ENCODE measurements at regions not wholly inside any gene's neighbourhood (a gene's known extent, or its start where the extent isn't known, plus 50 kb on each side); places are given as distances from the start of the nearest gene placed in this dataset.

DNA sequence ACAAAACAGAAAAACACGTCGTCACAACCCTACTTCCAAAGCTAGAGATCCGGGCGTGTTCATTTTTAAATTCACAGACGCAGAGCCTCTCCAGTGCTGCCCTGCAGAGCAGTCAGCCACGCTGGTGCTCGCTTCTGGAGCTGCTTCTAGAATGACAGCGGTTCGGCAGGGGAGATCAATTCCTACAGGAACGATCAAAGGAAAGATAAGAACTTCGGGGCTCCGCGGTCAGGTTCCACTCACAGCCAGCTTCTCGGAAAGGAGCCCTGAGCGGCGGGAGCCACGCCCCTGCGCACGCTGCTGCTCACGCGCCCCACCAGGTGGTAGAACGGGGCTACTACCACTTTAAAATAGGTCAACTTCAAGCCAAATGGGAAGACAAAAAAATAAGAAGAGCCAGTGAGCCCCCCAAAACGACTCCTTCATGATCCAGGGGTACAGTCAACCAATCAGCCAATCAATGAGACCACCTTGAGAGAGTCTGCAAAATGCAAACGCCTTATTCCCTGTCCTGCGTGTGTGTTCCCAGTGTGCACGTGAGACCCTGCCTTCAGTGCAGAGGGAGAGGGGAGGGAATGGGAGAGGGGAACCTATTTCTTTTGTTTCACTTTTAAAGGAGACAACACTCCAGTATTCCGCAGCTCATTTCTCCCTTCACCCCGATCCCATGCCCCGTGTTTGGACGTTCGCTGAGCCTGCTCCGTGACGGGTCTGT, 209.7 kb downstream of the RBFOX3 start:
- Histone ChIP-seq H3K4me1 (ENCODE audit: insufficient read depth, low read length) (no peaks in the 10 kb centered on the region), H2AFZ (ENCODE audit: low read depth, low read length) (no peak overlapping the region), H3K4me3 (ENCODE audit: low read length) (no peak overlapping the region), H3K27me3 (ENCODE audit: insufficient read depth, low read length) (peaks cover 20% of the 10 kb centered on the region), H3K9me3 (ENCODE audit: low read length) (no peaks in the 10 kb centered on the region), H3K36me3 (ENCODE audit: insufficient read depth, low read length) (no peaks in the 10 kb centered on the region)

DNA sequence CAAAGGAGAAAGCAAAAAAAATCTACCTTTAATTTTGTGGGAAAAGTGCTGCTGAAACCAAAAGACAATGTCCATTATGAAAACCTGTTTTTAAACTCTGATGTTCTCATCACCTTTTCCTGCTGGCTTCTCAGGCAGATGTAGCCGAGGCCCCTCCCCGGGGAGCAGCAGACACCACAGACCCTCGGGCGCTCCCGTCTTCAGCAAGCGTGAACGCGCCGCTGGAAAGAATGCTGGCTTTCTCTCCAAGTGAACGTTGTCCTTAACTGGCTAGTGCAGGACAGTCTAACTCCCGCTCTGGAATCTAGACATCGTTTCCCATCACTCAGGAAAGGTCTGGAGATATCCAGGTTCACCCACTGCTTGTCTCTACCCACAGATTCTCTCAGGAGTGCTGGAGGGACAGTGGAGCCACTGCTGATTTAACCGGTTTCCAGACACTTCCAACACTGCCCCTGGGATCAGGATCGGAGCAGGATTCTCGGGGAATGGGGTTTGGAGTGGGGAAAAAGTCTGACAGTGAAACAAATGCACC, 211.2 kb downstream of the RBFOX3 start:
- Histone ChIP-seq H3K9me3 (ENCODE audit: low read length) (no peaks in the 10 kb centered on the region), H3K36me3 (ENCODE audit: insufficient read depth, low read length) (no peaks in the 10 kb centered on the region), H3K4me1 (ENCODE audit: insufficient read depth, low read length) (no peaks in the 10 kb centered on the region), H2AFZ (ENCODE audit: low read depth, low read length) (no peak overlapping the region), H3K4me3 (ENCODE audit: low read length) (no peak overlapping the region), H3K27me3 (ENCODE audit: insufficient read depth, low read length) (peaks cover 20% of the 10 kb centered on the region)

DNA sequence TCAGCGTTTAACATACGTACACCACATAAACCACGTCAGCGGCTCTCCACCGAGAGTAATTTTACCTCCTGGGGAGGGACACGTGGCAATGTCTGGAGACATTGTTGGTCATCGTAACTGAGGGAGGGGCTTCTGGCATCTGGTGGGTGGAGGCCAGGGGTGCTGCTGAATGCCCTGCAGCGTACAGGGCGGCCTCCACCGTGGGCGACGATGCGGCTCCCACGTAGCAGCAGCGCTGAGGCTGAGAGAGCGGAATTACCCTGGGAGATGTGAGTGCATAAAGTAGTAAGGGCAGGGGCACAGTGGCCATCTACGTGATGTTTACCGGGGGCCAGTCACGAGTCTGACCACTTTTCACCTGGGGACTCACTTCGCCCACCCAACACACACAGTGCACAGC, 212.4 kb downstream of the RBFOX3 start:
- Histone ChIP-seq H3K36me3 (ENCODE audit: insufficient read depth, low read length) (no peaks in the 10 kb centered on the region), H3K9me3 (ENCODE audit: low read length) (no peaks in the 10 kb centered on the region), H3K4me1 (ENCODE audit: insufficient read depth, low read length) (no peaks in the 10 kb centered on the region), H2AFZ (ENCODE audit: low read depth, low read length) (no peak overlapping the region), H3K27me3 (ENCODE audit: insufficient read depth, low read length) (peaks cover 20% of the 10 kb centered on the region), H3K4me3 (ENCODE audit: low read length) (no peak overlapping the region)

DNA sequence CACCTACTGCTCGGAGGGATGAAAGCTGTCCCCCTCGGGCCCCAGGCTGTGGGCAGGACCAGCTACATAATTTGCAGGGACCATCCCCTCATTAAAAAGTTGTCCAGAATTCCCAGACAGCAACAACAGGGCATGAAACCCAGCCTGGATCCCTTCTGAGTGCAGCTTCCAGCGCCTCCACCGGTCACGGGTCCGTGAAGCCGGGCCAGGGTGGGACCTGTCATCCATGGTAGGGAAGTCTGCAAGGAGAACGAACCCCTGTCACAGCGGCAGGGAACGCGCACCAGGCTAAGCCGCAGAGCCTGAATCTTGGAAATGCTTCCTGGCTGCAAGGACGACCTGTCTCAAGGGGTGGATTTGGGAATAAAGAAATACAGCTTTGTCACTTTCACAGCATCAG, 214.2 kb downstream of the RBFOX3 start:
- Histone ChIP-seq H3K9me3 (ENCODE audit: low read length) (no peaks in the 10 kb centered on the region), H3K4me3 (ENCODE audit: low read length) (no peak overlapping the region), H2AFZ (ENCODE audit: low read depth, low read length) (no peak overlapping the region), H3K4me1 (ENCODE audit: insufficient read depth, low read length) (no peaks in the 10 kb centered on the region), H3K27me3 (ENCODE audit: insufficient read depth, low read length) (peaks cover 20% of the 10 kb centered on the region), H3K36me3 (ENCODE audit: insufficient read depth, low read length) (no peaks in the 10 kb centered on the region)

DNA sequence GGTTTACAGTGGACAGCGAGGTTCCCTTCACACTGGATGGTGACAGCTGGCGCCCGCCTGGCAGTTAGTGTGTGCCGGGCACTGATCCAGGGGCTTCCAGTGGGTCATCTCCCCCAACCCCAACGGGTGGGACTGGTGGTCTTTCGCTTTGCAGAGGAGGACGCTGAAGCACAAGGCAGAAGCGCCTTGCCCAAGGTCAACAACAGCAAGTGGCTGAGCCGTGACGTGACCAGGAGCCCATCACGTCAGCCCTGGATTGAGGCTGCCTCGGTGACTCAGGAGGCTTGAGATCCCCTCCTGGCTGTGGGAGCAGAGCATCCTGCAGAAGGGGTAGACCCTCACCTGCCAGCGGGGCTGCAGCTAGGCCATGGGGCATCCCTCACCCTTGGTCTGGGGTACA, 215.3 kb downstream of the RBFOX3 start:
- H3K36me3 ChIP-seq (ENCODE audit: insufficient read depth, low read length): no peaks in the 10 kb centered on the region
- H3K27me3 ChIP-seq (ENCODE audit: insufficient read depth, low read length): peaks cover 17% of the 10 kb centered on the region
- no peaks in the 10 kb centered on the region for H3K9me3 ChIP-seq (ENCODE audit: low read length)
- H3K4me3 ChIP-seq (ENCODE audit: low read length): no peak overlapping the region
- H2AFZ ChIP-seq (ENCODE audit: low read depth, low read length): no peak overlapping the region
- no peaks in the 10 kb centered on the region for H3K4me1 ChIP-seq (ENCODE audit: insufficient read depth, low read length)

DNA sequence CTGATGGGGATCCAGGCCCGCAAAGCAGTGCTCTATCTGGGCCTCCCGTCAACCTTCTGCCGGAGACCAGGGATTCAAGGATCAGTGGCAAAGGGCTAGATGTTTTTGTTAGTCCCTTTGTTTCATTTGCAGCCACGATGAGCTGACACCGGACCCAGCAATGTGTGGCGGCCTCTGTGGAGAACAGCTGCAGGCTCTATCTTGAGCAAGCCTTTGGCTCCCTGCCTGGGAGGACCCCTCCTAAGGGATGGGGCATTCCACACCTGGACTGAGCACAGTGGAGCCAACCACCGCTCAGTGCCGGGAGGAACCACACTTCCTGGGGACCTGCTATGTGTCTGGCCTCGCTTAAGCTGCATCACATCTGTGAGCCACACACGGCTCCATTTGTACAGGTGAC, 215.8 kb downstream of the RBFOX3 start:
- Histone ChIP-seq H3K36me3 (ENCODE audit: insufficient read depth, low read length) (no peaks in the 10 kb centered on the region), H2AFZ (ENCODE audit: low read depth, low read length) (no peak overlapping the region), H3K9me3 (ENCODE audit: low read length) (no peaks in the 10 kb centered on the region), H3K4me3 (ENCODE audit: low read length) (no peak overlapping the region), H3K27me3 (ENCODE audit: insufficient read depth, low read length) (peaks cover 13% of the 10 kb centered on the region), H3K4me1 (ENCODE audit: insufficient read depth, low read length) (no peaks in the 10 kb centered on the region)

DNA sequence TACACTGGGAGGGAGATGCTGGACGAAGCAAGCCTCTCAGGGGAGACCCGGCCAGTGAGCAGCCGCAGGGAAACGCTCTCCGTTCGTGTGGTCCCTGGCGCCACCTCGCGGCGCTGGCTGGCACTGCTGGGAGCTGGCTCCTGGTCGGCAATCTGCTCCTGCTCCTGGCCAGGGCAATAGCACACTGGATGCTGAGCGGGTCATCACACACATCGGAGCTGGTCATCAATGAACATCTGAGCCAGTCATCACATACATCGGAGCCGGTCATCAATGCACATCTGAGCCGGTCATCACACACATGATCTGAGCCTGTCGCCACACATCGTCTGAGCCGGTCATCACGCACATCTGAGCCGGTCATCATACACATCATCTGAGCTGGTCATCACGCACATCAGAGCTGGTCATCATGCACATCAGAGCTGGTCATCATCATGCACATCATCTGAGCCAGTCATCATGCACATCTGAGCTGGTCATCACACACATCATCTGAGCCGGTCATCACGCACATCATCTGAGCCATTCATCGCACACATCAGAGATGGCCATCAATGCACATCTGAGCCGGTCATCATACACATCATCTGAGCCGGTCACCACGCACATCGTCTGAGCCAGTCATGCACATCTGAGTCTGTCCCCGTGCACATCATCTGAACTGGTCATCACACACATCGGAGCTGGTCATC, 217.3 kb downstream of the RBFOX3 start:
- no peaks in the 10 kb centered on the region for H3K4me1 ChIP-seq (ENCODE audit: insufficient read depth, low read length)
- H3K9me3 ChIP-seq (ENCODE audit: low read length): no peaks in the 10 kb centered on the region
- H3K4me3 ChIP-seq (ENCODE audit: low read length): no peak overlapping the region
- peaks cover 14% of the 10 kb centered on the region for H3K27me3 ChIP-seq (ENCODE audit: insufficient read depth, low read length)
- no peak overlapping the region for H2AFZ ChIP-seq (ENCODE audit: low read depth, low read length)
- no peaks in the 10 kb centered on the region for H3K36me3 ChIP-seq (ENCODE audit: insufficient read depth, low read length)

DNA sequence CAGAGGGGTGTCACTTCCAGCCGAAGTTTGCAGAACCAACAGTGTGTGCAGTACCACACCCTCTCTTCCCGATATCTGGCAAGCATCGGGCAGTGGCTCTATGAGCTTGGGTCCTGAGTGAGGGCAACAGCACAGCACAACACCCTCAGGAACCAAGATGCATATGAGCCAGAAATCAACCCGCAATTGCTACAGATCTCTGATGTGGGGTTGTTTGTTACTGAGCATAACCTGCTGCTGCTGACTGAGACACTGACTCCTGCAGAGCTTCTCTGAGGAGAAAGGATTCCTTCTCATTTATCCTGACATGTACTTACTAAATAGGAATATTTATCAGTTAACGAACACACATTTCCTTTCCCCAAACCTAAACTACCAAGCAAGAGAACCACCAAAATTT, 218.3 kb downstream of the RBFOX3 start:
- no peak overlapping the region for H2AFZ ChIP-seq (ENCODE audit: low read depth, low read length)
- H3K4me3 ChIP-seq (ENCODE audit: low read length): no peak overlapping the region
- H3K4me1 ChIP-seq (ENCODE audit: insufficient read depth, low read length): no peaks in the 10 kb centered on the region
- peaks cover 6% of the 10 kb centered on the region for H3K27me3 ChIP-seq (ENCODE audit: insufficient read depth, low read length)
- no peaks in the 10 kb centered on the region for H3K36me3 ChIP-seq (ENCODE audit: insufficient read depth, low read length)
- no peaks in the 10 kb centered on the region for H3K9me3 ChIP-seq (ENCODE audit: low read length)

DNA sequence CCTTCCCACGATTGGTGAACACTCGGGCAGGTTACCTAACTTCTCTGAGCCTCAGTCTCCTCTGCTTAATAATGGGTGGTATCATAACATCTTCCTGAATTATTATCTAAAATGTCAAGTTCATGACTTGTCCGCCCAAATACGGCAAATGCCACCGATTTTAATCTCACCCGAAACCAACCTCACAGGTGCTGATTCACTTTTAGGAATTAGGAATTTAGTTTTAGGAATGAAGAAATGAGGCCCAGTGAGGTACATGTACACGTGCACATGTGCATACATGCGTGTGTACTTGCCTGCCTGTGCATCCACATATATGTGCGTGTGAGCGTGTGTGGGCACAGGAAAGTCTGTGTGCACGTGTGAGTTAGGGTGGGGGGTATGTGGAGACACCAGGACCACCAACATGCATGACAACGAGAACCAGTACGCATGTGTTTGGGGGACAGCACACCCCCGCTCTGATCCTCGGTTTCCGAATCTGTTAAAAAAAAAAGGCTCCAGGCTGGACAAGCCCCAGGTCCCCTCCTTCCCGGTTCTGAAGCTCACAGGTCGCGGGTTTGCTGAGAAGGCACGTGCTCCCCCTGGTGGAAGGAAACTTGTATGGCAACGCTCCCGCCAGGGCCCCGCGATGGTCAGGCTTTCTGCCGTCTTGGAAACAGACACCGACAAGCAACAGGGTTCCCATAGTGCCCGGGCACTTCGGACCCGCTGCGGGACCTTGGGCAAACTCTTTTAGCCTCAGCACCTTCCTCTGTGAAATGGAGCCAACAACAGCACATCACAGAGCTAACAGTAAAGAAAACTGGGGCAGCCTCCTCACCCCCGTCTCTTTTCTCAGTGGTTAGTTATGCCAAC, 219.2 kb downstream of the RBFOX3 start:
- Histone ChIP-seq H3K9me3 (ENCODE audit: low read length) (no peaks in the 10 kb centered on the region), H3K4me3 (ENCODE audit: low read length) (no peak overlapping the region), H3K4me1 (ENCODE audit: insufficient read depth, low read length) (no peaks in the 10 kb centered on the region), H3K27me3 (ENCODE audit: insufficient read depth, low read length) (peaks cover 5% of the 10 kb centered on the region), H2AFZ (ENCODE audit: low read depth, low read length) (no peak overlapping the region), H3K36me3 (ENCODE audit: insufficient read depth, low read length) (no peaks in the 10 kb centered on the region)

DNA sequence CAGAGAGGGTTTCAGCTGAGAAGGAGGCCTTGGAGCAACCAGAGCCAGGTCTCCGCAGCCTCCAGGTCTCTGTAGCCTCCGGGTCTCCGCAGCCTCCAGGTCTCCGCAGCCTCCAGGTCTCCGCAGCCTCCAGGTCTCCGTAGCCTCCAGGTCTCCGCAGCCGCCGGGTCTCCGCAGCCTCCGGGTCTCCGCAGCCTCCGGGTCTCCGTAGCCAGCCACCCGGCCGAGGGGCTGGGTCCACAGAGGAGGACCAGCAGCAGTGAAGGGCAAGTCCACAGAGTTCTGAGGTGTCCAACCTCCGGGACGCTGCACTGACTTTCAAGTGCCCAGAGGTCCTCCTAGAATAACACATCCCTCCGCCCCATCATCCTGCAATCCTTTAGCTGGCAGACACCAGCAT, 221.0 kb downstream of the RBFOX3 start:
- Histone ChIP-seq H2AFZ (ENCODE audit: low read depth, low read length) (no peak overlapping the region), H3K4me1 (ENCODE audit: insufficient read depth, low read length) (no peaks in the 10 kb centered on the region), H3K36me3 (ENCODE audit: insufficient read depth, low read length) (no peaks in the 10 kb centered on the region), H3K27me3 (ENCODE audit: insufficient read depth, low read length) (peaks cover 5% of the 10 kb centered on the region), H3K9me3 (ENCODE audit: low read length) (no peaks in the 10 kb centered on the region), H3K4me3 (ENCODE audit: low read length) (no peak overlapping the region)

DNA sequence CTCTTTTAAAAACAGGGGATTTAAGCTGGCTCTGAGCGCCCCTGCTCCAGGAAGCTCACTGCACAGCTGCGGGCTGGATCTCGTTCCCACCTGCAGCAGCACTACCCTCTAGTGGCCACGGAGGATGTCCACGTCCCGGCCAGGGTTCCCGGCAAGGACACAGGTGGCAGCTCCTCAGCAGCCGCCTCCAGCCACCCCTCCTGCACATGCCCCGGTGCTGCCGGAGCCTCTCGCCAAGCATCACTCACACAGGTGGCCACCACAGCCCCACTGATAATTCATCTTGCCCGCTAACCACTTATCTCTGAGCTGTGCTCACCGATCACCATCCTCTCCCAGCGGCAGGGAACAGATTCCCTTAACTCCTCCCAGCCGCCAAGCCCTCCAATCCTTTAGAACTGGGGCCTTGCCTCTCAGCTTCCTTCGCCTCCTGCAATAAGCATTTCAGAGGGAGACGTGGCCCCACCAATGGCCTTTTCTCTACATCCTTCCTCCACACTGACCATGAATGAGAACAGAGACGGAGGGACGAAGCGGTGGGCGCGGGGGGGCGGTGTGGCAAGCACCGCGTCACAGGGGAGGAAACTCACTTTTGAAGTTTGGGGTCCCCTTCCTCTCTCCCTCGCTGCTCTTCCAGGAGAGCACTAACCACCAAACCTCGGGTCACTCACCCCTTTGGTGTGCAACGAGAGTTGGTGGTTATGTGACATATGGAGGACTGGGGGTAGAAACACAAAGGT, 222.1 kb downstream of the RBFOX3 start:
- Histone ChIP-seq H3K9me3 (ENCODE audit: low read length) (no peaks in the 10 kb centered on the region), H2AFZ (ENCODE audit: low read depth, low read length) (no peak overlapping the region), H3K4me3 (ENCODE audit: low read length) (no peak overlapping the region), H3K36me3 (ENCODE audit: insufficient read depth, low read length) (no peaks in the 10 kb centered on the region), H3K27me3 (ENCODE audit: insufficient read depth, low read length) (peaks cover 9% of the 10 kb centered on the region), H3K4me1 (ENCODE audit: insufficient read depth, low read length) (no peaks in the 10 kb centered on the region)

DNA sequence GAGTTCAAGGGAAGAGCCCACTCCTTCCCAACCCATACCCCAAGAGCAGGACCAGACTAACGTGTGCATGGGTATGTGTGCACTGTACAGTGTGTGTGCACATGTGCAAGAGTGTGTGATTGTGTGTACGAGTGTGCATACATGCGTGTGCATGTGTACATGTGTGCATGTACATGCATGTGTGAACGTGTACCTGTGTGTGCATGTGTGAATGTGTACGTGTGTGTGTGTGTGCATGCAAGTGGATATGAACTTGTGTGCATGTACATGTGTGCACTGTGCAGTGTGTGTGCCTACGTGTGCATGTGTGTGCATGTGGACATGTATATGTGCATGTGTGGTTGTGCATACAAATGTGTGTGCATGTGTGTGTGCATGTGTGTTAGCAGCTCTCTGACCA, 223.1 kb downstream of the RBFOX3 start:
- Histone ChIP-seq H3K4me3 (ENCODE audit: low read length) (no peak overlapping the region), H2AFZ (ENCODE audit: low read depth, low read length) (no peak overlapping the region), H3K27me3 (ENCODE audit: insufficient read depth, low read length) (peaks cover 13% of the 10 kb centered on the region)

More for the DNA sequence above, 223.1 kb downstream of the RBFOX3 start:
- Histone ChIP-seq H3K9me3 (ENCODE audit: low read length) (no peaks in the 10 kb centered on the region), H3K4me1 (ENCODE audit: insufficient read depth, low read length) (no peaks in the 10 kb centered on the region), H3K36me3 (ENCODE audit: insufficient read depth, low read length) (no peaks in the 10 kb centered on the region)
